ENCODE measurements at regions not wholly inside any gene's neighbourhood (a gene's known extent, or its start where the extent isn't known, plus 50 kb on each side); places are given as distances from the start of the nearest gene placed in this dataset.

GRCh38 chr7:131629217-131629882, 72.9 kb upstream of the PODXL start:
- TF ChIP-seq CTCF (conservative IDR thresholded peaks at IDR 0.05) (no peak), EZH2 (IDR thresholded peaks at IDR 0.05; ENCODE audit: low read depth) (no peak)
